ENCODE measurements at regions not wholly inside any gene's neighbourhood (a gene's known extent, or its start where the extent isn't known, plus 50 kb on each side); places are given as distances from the start of the nearest gene placed in this dataset.

GRCh38 chr13:94827566-94827965, 115.2 kb upstream of the SOX21 start:
- no peak for DNase-seq
- Histone ChIP-seq H3K27ac (ENCODE audit: low read length) (no peak overlapping the region), H3K4me3 (ENCODE audit: low read depth in 1 of 2, low read length in 2 of 2) (no peak overlapping the region), H3K9ac (ENCODE audit: low read depth, low read length) (no peak overlapping the region), H4K20me1 (ENCODE audit: insufficient read depth, low read length) (no peaks in the 10 kb centered on the region), H3K4me1 (ENCODE audit: insufficient read depth, low read length) (no peaks in the 10 kb centered on the region), H3K27me3 (ENCODE audit: insufficient read depth, low read length, poor library complexity) (no peaks in the 10 kb centered on the region), H3K79me2 (ENCODE audit: insufficient read depth, low read length) (no peaks in the 10 kb centered on the region), H3K4me2 (ENCODE audit: insufficient read depth, low read length) (no peak overlapping the region), H2AFZ (ENCODE audit: low read depth, low read length) (no peak overlapping the region), H3K9me3 (ENCODE audit: insufficient read depth, low read length, severe bottlenecking) (no peaks in the 10 kb centered on the region), H3K36me3 (ENCODE audit: insufficient read depth, low read length) (no peaks in the 10 kb centered on the region)
- TF ChIP-seq CTCF (IDR thresholded peaks at IDR 0.05; ENCODE audit: borderline replicate concordance, extremely low read depth, low read length, poor library complexity, severe bottlenecking) (no peak), EZH2 (IDR thresholded peaks at IDR 0.05; ENCODE audit: borderline replicate concordance, low read depth, low read length, severe bottlenecking) (no peak)
- no peak for ATAC-seq (ENCODE audit: insufficient read depth, low read depth)

- Histone ChIP-seq H3K9ac (ENCODE audit: low read depth, low read length) (no peak overlapping the region), H3K4me2 (ENCODE audit: insufficient read depth, low read length) (no peak overlapping the region), H3K27me3 (ENCODE audit: insufficient read depth, low read length, poor library complexity) (no peaks in the 10 kb centered on the region), H2AFZ (ENCODE audit: low read depth, low read length) (no peak overlapping the region), H3K4me3 (ENCODE audit: low read depth in 1 of 2, low read length in 2 of 2) (no peak overlapping the region), H3K4me1 (ENCODE audit: insufficient read depth, low read length) (no peaks in the 10 kb centered on the region), H3K79me2 (ENCODE audit: insufficient read depth, low read length) (no peaks in the 10 kb centered on the region), H3K27ac (ENCODE audit: low read length) (no peak overlapping the region), H3K36me3 (ENCODE audit: insufficient read depth, low read length) (no peaks in the 10 kb centered on the region), H3K9me3 (ENCODE audit: insufficient read depth, low read length, severe bottlenecking) (no peaks in the 10 kb centered on the region), H4K20me1 (ENCODE audit: insufficient read depth, low read length) (no peaks in the 10 kb centered on the region)
- no peak for ATAC-seq (ENCODE audit: insufficient read depth, low read depth)
- DNase-seq: no peak
- TF ChIP-seq EZH2 (IDR thresholded peaks at IDR 0.05; ENCODE audit: borderline replicate concordance, low read depth, low read length, severe bottlenecking) (no peak), CTCF (IDR thresholded peaks at IDR 0.05; ENCODE audit: borderline replicate concordance, extremely low read depth, low read length, poor library complexity, severe bottlenecking) (no peak)
These were observed 113.2 kb upstream of the SOX21 start for GRCh38 chr13:94825507-94825906.

GRCh38 chr13:94824601-94825000, 112.3 kb upstream of the SOX21 start:
- Histone ChIP-seq H3K36me3 (ENCODE audit: insufficient read depth, low read length) (no peaks in the 10 kb centered on the region), H3K4me3 (ENCODE audit: low read depth in 1 of 2, low read length in 2 of 2) (no peak overlapping the region), H3K9ac (ENCODE audit: low read depth, low read length) (no peak overlapping the region), H3K79me2 (ENCODE audit: insufficient read depth, low read length) (no peaks in the 10 kb centered on the region), H3K27me3 (ENCODE audit: insufficient read depth, low read length, poor library complexity) (no peaks in the 10 kb centered on the region), H3K4me2 (ENCODE audit: insufficient read depth, low read length) (no peak overlapping the region), H3K27ac (ENCODE audit: low read length) (no peak overlapping the region), H2AFZ (ENCODE audit: low read depth, low read length) (no peak overlapping the region), H3K4me1 (ENCODE audit: insufficient read depth, low read length) (no peaks in the 10 kb centered on the region), H3K9me3 (ENCODE audit: insufficient read depth, low read length, severe bottlenecking) (no peaks in the 10 kb centered on the region), H4K20me1 (ENCODE audit: insufficient read depth, low read length) (no peaks in the 10 kb centered on the region)
- DNase-seq (no peak), ATAC-seq (ENCODE audit: insufficient read depth, low read depth) (no peak)
- no peak for TF ChIP-seq EZH2 (IDR thresholded peaks at IDR 0.05; ENCODE audit: borderline replicate concordance, low read depth, low read length, severe bottlenecking)
- TF ChIP-seq CTCF (IDR thresholded peaks at IDR 0.05; ENCODE audit: borderline replicate concordance, extremely low read depth, low read length, poor library complexity, severe bottlenecking): no peak

GRCh38 chr13:94822356-94822755, 110.0 kb upstream of the SOX21 start:
- Histone ChIP-seq H3K9me3 (ENCODE audit: insufficient read depth, low read length, severe bottlenecking) (no peaks in the 10 kb centered on the region), H3K27me3 (ENCODE audit: insufficient read depth, low read length, poor library complexity) (no peaks in the 10 kb centered on the region), H3K4me3 (ENCODE audit: low read depth in 1 of 2, low read length in 2 of 2) (no peak overlapping the region), H3K27ac (ENCODE audit: low read length) (no peak overlapping the region), H3K4me1 (ENCODE audit: insufficient read depth, low read length) (no peaks in the 10 kb centered on the region), H3K9ac (ENCODE audit: low read depth, low read length) (no peak overlapping the region), H2AFZ (ENCODE audit: low read depth, low read length) (no peak overlapping the region), H3K36me3 (ENCODE audit: insufficient read depth, low read length) (no peaks in the 10 kb centered on the region), H3K4me2 (ENCODE audit: insufficient read depth, low read length) (no peak overlapping the region), H4K20me1 (ENCODE audit: insufficient read depth, low read length) (no peaks in the 10 kb centered on the region), H3K79me2 (ENCODE audit: insufficient read depth, low read length) (no peaks in the 10 kb centered on the region)
- no peak for TF ChIP-seq EZH2 (IDR thresholded peaks at IDR 0.05; ENCODE audit: borderline replicate concordance, low read depth, low read length, severe bottlenecking)
- no peak for TF ChIP-seq CTCF (IDR thresholded peaks at IDR 0.05; ENCODE audit: borderline replicate concordance, extremely low read depth, low read length, poor library complexity, severe bottlenecking)
- DNase-seq: no peak
- ATAC-seq (ENCODE audit: insufficient read depth, low read depth): no peak

All from DND-41 (cell line).